GM18517 (cell line): ENCODE measurements at regions not wholly inside any gene's neighbourhood (a gene's known extent, or its start where the extent isn't known, plus 50 kb on each side); places are given as distances from the start of the nearest gene placed in this dataset.
A peak's percentile ranks its signal among the peaks of the same experiment; 100 is the strongest.
"Not testable (repeated sequence)": the region's sequence is repeated elsewhere in the genome, so short reads cannot be mapped to it uniquely, and the experiment has no call there.

Source experiments
- ATAC-seq: cut with Tn5 transposase; IDR thresholded peaks from one replicate; pipeline ENCODE4 v1.9.1; 2021; ENCODE audit warnings: mild to moderate bottlenecking, moderate library complexity; ENCODE audit not compliant: unreplicated experiment

DNA sequence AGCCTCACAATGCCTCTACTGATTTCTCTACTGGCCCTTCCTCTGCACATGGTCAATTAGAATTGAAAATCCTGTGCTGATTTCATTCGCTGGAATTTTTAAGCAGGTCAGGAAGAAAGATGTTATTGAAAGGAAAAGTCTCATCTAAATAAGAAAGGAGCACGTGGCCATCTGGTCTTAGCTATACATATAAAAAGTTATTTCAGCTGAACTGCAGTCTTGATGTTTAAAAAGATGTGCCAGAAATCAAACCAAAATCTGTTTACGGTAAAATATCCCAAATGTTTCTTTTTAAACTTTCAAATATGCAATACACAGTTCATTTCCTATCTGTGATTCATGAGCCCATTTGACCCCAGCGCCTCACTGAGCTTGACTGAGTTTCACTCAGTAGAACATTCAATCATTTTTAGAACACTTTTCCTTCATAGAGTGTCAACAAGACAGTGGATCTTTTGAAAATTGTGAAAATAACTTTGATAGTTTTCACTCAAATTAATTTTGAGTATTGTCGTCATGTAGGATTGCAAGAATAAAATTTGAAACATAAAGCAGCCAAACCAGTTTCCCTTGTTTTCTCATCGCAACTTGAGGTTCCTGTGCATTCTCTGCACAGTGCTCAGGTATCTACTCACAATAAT lies 293.6 kb downstream of the PTPRC start:
- ATAC-seq: no peak

DNA sequence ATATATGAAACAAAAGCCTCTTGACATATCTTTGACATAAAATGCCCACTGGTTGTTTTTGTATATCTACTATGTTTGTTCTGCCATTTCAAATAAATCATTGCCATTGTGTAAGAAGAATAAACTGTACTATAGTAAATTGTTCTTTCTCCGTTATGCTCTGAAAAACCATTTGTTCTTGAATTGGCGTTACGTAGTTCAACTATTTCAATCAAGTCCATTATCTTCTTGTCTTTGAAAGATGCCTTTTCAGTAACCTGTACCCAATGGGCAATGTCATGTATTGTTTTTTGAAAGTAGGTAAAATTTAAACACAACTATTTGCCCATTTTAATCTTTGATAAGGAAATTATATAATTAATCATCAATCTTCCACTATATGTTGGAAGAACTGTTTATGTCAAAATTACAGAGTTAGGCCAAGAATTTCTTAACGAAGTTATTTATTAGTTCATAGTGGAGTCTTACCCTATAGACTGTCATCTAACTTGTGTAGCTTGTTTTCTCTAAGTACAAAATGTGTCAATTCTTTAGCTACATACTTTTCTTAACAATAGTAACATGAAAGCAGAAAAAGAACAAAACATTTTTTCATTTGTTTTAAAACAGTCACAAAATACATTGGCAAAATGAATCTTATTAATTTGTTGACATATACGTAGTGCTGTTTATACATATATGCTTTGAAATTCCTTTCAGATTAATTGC lies 294.8 kb downstream of the PTPRC start:
- ATAC-seq: no peak

DNA sequence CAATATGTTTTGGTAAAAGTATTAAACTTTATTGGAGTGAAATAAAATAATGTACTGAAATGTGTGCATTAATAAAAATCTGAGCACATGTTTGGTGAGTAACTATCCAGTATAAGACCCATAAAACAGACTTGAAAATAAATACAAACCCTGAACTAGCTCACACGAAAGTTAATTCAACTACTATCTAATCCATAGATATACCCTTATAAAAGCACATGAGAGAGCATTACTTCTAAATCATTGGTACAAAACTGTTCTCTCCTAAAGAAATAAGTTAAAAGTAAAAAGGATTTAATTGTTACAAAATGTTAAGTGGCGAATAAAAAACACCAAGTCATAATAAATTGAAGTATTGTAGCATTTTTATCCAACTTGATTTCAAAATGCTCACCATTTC lies 295.6 kb downstream of the PTPRC start:
- ATAC-seq: no peak

DNA sequence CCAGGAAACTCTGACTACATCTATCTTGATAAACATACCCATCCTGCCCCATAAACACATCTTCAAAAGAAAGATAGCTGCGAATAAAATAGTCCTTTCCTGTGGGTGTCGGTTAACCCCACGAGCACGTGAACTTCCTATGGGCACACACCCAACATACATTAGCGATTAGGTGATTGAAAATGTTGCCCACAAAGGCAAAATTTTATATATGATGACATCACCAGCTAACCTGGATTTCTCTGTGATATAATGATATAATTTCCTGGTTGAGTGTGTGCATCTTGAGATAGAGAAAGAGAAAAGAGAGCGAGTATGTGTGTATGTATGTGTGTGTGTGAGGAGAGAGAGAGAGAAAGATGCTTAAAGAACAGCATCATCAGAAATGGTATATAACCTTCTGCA lies 296.1 kb downstream of the PTPRC start:
- ATAC-seq: peak; percentile 14

DNA sequence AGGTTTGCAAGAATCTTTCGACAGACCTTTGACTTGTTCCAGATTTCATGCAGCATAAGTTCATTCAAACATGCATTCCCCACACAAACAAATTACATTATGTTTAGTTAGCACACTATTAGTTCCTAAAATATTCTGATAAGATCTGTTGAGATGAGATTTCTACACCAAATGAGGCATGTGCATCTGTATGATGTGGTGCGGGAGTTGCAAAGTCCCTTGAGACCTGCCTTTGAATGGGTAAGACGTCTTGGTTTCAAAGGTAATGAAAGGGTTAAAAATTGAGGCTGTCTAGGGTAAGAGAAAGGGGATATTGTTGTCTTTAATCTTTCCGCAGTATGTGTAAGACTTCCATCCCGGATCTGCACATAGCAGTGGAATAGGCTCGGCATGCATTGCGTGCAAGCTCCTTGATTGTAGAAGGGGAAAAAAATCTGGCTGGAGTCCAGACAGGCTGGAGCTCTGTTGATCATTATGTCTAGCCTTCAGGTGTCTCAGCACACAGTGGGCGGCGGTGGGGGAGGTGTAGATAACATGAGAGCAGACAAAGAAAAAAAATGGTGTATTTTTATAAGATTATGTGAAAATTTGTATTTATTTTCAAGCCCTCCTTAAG lies 296.6 kb downstream of the PTPRC start:
- peak; percentile 43 for ATAC-seq

DNA sequence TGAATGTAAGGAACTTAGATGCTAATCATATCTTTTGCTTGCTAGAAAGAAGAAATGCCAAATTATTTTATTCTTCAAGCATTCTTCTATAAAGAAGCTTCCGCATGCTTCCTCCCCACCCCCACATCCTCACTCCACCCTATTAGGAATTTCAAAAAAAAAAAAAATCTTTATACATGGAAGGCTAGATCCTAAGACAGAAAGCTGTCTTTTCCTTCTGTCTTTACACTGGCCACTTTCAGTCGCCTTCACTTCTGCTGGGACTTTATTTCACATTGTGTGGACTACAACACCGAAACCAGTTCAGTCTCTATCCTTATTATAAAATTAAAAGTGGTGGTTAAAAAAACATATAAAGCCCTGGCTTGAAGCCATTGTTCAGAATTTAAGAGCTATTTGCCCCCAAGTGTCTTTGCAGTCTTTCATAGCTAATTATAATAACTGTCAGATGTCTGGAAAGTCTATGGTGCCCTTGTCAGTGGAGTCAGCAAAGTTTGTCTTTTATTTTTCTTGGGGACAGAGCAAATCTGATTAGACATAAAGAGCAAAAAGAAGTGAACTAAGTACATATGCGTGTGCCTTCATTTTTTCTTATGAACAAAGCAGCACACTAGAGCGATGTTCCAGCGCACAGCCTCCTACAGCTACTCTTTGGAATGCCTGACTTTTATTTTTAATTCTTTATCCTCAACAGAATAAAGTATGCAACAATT lies 297.7 kb downstream of the PTPRC start:
- no peak for ATAC-seq

DNA sequence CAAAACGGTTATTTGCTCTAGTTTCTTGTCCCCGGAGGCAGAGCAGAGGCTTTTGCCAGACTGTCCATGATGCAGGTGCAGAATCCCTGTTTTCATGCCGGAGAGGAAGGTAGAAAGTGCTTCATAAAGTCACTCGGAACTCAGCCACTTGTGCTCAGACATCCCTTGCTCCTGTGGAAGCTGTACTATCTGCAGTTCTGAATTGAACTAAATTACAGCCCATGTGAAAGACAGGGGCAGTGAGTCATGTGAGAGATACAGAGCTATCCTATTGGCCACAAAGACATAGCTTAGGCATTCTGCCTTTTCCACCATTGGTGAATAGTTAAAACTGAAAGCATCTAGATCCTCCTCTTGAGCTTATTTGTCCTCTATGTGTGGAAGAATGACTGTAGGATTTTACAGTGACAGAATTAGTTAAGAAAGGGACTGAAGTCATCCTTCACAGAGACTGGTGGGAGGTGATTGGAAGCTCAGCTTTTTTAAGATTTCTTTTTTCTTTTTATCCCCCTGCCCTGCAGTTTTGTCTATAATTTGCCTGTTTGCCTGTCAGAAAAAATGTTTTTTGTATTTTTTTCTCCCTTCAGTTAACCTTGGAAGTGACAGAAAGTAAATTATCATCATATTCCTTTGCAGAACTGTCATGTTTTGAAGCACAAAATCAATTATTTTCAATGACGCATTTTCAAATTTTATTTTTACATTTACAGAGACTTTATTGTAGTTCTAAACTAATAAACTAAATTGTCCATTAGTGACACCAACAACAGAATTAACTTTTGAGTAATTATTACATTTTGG lies 298.6 kb downstream of the PTPRC start:
- ATAC-seq: peak; percentile 96

DNA sequence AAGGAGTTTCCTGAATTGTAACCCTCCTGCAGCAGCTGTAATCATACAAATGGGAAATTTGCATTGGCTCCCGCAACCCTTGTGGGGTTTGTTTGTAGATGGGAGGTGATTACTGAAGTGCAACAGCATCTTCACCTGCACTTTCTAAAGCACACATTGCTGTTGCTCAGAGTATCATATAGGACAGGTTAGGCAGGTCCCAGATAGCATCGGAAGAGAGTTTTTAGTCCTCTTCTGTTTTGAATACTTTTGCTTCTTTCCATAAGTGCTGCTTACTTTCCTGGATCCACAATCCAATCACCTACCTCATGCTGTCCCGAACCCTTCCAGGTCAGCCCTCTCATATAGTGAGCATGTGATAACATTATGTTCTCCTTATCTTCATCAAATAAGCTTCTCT lies 300.4 kb downstream of the PTPRC start:
- ATAC-seq: no peak

DNA sequence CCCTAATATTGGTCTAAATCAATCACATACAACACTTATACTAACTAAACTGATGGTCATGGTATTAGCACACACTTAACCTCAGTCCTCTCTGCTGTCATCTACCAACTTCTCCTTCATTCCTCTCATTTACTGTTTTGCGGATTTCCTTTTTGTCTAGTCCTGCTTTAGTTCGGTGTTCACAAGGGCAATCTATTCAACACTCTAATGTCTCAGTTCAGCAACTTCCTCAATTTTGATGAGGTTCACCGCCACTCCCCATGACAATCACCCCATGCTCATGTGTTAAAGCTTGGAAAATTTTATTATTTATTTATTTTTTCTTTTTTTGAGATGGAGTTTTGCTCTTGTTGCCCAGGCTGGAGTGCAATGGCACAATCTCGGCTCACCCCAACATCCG lies 301.1 kb downstream of the PTPRC start:
- ATAC-seq: no peak

DNA sequence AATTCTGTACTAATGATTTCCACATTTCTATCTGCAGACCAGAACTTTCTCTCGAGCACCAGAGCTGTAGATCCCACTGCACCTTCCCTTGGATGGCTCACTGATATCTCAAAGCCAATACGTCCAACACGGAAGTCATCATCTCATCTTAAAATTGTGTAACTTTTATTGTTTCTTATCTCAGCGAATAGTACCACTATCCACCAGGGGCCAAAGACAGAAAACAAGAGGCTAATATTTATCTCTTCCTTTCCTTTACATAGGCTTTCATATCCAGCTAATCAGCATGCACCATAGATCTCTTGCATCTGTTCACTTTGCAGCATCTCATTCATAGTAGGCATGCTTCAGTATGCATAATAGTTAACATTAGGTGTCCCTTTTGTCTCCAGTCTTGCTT lies 303.6 kb downstream of the PTPRC start:
- ATAC-seq: no peak

DNA sequence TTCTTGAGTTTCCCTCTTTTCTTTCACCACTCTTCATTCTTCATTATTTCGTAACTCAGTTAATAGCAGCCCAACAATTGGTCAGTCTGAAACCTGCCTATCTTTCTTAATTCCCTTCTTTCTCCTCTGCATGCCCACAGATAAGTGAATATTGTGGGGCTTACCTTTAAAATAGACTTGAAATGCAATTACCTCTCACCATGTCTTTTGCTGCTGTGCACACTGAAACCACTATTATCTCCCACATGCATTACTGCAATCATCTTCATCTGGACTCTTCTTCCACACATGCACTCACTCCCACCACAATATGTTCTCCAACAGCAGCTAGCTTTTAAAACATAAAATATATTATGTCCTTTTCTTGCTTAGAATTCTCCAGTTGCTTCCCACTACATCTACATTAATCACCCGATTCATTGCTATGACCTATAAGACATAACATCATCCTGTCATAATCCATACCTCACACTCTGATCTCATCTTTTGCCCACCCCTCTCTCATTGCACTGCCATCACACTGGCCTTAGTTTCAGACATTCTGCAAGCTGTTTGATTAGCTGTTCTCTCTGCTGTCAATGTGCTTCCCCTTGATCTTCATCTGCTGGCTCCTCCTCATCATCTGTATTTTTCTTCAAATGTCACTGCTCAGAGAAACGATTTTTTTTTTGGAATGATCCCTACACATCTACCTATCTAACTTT lies 304.8 kb downstream of the PTPRC start:
- no peak for ATAC-seq

DNA sequence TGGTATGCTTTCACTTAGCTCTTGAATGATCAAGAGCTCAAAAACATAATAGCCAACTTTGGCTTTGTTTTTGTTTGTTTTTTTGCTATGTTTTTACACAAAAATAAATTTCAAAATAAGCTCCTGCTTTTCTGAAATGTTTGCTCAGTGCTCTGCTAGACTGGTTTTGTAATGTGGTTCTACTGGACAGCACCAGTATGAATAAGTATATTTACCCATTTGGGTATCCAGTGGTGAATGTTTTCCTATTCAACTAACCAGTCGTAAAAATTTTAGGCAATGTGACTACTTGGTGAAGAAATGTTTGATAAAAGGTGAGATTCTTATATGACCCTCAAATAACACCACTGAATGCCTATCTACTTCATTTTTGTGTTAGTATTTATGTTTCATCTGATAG lies 308.6 kb downstream of the PTPRC start:
- ATAC-seq: no peak

DNA sequence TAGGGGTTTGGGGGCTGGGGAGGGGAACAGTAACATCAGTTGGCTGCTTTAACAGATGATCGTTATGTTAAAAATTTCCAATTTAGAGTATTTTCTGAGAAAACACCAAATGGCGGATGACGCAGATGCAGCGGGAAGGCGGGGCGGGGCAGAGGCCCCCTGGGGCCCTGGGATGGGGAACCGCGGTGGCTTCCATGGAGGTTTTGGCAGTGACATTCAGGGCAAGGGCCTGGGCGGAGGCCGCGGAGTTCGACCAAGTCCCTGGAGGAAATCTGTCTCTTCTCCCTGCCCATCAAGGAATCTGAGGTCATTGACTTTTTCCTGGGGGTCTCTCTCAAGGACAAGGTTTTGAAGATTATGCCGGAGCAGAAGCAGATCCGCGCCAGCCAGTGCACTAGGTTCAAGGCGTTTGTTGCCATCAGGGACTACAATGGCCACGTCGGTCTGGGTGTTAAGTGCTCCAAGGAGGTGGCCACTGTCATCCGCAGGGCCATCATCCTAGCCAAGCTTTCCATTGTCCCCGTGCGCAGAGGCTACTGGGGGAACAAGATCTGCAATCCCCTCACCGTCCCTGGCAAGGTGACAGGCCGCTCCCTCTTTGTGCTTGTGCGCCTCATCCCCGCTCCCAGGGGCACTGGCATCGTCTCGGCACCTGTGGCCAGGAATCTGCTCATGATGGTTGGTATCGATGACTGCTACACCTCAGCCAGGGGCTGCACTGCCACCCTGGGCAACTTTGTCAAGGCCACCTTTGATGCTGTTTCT lies 310.2 kb downstream of the PTPRC start:
- no peak for ATAC-seq

DNA sequence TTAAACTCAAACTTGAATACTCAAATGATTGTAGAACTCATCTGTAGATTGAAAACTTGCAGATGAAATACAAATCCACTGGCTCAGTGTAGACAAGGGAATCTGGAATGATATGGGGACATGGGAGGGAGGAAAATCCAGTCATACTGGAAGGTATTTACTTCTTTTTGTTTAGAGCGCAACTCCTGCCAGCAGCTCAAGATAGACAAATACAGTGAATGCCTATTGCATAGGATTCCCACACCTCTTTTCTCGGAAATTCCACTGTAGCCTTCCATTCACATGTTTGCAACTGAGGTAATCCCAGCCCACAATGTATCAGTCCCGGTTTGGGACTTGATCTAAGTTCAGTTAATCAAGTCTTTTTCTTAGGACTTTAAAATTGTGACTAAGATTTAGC lies 311.2 kb downstream of the PTPRC start:
- ATAC-seq: no peak

DNA sequence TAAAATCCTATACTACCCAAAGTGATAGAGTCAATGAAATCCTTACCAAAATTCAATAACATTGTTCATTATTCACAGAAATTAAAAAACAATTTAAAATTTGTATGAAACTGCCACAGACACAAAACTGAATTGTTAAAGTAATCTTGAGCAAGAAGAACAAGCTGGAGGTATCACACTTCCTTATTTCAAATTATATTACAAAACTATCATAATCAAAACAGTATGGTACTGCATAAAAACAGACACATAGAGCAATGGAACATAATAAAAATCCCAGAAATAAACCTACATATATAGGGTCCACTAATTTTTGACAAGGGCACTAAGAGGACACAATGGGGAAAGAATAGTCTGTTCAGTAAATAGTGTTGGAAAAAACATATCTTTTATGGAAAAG lies 316.2 kb downstream of the PTPRC start:
- ATAC-seq: no peak

DNA sequence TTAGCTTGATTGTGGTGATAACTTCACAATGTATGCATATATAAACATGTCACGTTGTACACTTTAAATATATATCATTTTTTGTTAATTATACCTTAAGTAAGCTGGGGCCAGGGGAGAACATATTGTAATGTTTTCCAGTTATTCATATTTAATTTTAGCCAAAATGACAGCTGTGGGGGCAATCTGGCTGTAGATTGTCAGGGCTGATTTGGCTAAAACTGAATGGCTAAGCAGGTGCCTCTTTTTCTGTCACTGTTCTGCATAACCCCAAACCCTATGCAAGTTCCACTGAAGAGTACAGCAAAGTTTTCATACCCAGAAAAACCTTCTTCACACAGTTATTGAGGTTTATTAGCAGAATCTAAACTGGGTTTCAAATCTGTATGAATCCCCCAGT lies 318.2 kb downstream of the PTPRC start:
- ATAC-seq: no peak

DNA sequence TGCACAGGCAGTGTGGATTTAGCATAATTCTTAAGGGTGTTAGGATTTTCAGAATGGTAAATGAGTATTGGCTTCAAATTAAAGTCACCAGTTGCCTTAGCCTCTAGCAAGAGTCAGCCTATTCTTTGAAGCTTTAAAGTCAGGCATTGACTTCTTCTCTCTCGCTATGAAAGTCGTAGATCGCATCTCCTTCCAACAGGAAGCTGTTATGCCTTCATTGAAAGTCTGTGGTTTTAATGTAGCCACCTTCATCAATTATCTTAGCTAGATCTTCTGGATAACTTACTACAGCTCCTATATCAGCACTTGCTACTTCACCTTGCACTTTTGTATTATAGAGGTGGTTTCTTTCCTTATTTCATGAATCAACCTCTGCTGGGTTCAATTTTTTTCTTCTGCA lies 320.2 kb downstream of the PTPRC start:
- ATAC-seq: no peak

DNA sequence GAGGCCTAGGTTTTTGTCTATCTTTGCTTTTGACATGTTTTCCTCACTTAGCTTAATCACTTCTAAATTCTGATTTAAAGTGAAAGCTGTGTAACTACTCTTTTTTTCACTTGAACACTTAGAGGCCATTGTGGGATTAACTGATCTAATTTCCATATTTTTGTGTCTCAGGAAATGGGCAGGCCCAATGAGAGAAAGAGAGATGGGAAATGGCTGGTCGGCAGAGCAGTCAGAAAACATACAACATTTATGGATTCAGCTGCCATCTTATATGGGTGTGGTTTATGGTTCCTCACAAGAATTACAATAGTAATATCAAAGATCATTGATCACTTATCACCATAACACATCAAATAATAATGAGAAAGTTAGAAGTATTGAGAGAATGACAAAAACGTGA lies 320.8 kb downstream of the PTPRC start:
- no peak for ATAC-seq

DNA sequence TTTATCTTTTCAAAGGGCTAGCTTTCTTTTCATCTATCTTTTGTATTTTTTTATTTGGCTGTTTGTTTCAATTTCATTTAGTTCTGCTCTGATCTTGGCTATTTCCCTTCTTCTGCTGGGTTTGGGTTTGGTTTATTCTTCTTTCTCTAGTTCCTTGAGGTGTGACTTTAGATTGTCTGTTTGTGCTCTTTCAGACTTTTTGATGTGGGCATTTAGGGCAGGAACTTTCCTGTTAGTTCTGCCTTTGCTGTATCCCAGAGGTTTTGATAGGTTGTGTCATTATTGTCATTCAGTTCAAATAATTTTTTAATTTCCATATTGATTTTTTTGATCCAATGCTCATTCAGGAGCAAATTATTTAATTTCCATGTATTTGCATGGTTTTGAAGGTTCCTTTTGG lies 325.0 kb downstream of the PTPRC start:
- not testable (repeated sequence) for ATAC-seq

DNA sequence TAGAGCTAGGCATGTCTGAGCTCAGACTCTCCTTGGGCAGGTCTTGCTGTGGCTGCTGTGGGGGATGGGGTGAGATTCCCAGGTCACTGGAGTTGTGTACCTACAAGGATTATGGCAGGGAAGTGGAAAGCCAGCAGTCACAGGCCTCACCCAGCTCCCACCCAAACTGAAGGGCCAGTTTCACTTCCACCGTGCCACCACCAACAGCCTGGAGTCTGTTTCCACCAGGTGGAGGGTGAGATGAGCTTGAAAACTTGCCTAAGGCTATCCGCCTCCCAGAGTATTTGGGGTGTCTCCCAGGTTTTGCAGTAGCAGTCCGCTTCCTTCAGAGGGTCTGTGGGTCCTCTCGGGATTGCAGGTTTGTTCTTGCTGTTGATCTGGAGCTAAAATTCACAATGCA lies 327.7 kb downstream of the PTPRC start:
- no peak for ATAC-seq
